Testis (tissue), 2 donors: ENCODE measurements at regions not wholly inside any gene's neighbourhood (a gene's known extent, or its start where the extent isn't known, plus 50 kb on each side); places are given as distances from the start of the nearest gene placed in this dataset.

Experiments
- CTCF ChIP-seq, 3 experiments: fragments of 450-650 bp in 2 of 3; fragments of 200-600 bp in 1 of 3; sonication (generic) in 1 of 3; IDR thresholded peaks; one replicate each; pipeline ENCODE4 v1.5.1; 2016 to 2019; ENCODE audit warnings: antibody characterized with exemption in 3 of 3, mild to moderate bottlenecking in 2 of 3, moderate library complexity in 1 of 3
- POLR2A ChIP-seq: fragments of 450-650 bp; IDR thresholded peaks from one replicate; pipeline ENCODE4 v1.6.1; 2017; ENCODE audit warnings: antibody characterized with exemption, mild to moderate bottlenecking, moderate library complexity

- TF ChIP-seq CTCF (IDR thresholded peaks at IDR 0.05) (no peak), POLR2A (no peak)
These were observed 90.0 kb downstream of the DSEL start for GRCh38 chr18:67426486-67426885.
